H9 (cell line): ENCODE measurements at regions not wholly inside any gene's neighbourhood (a gene's known extent, or its start where the extent isn't known, plus 50 kb on each side); places are given as distances from the start of the nearest gene placed in this dataset.

ENCODE experiments used
- DNase-seq: peaks from one replicate; pipeline ENCODE4 v3.0.0-alpha.2; 2017
- H2AFZ ChIP-seq: one replicate; pipeline ENCODE4 v1.6.1; 2013; ENCODE audit warnings: mild to moderate bottlenecking, low read length, control low read depth, moderate library complexity
- H2AK5ac ChIP-seq: 2 replicates; pipeline ENCODE4 v1.6.1; 2013; ENCODE audit warnings: low read length, control low read depth, mixed read lengths; ENCODE audit not compliant: insufficient read length
- H2BK120ac ChIP-seq: one replicate; pipeline ENCODE4 v1.6.1; 2013; ENCODE audit warnings: low read depth, mild to moderate bottlenecking, low read length, control low read depth, inconsistent platforms; ENCODE audit not compliant: poor library complexity, severe bottlenecking
- H2BK12ac ChIP-seq: 2 replicates; pipeline ENCODE4 v1.6.1; 2013; ENCODE audit warnings: low read length, control low read depth, mixed read lengths, low read depth; ENCODE audit not compliant: insufficient read length
- H2BK15ac ChIP-seq: 2 replicates; pipeline ENCODE4 v1.6.1; 2013; ENCODE audit warnings: low read depth, low read length, control low read depth
- H2BK20ac ChIP-seq: one replicate; pipeline ENCODE4 v1.6.1; 2013; ENCODE audit warnings: low read depth, mild to moderate bottlenecking, low read length, control low read depth, inconsistent platforms; ENCODE audit not compliant: poor library complexity, severe bottlenecking
- H2BK5ac ChIP-seq: 2 replicates; pipeline ENCODE4 v1.6.1; 2013; ENCODE audit warnings: low read length, control low read depth, mixed read lengths; ENCODE audit not compliant: insufficient read length
- H3K14ac ChIP-seq: 2 replicates; pipeline ENCODE4 v1.6.1; 2013; ENCODE audit warnings: low read length, control low read depth; ENCODE audit not compliant: insufficient read depth
- H3K18ac ChIP-seq: 2 replicates; pipeline ENCODE4 v1.6.1; 2013; ENCODE audit warnings: low read depth, mild to moderate bottlenecking, mixed read lengths, low read length, control low read depth; ENCODE audit not compliant: insufficient read length
- H3K23ac ChIP-seq: 2 replicates; pipeline ENCODE4 v1.6.1; 2013; ENCODE audit warnings: low read length, control low read depth, mixed read lengths, low read depth; ENCODE audit not compliant: insufficient read length
- H3K23me2 ChIP-seq: 2 replicates; pipeline ENCODE4 v1.6.1; 2013; ENCODE audit warnings: low read depth, mild to moderate bottlenecking, mixed read lengths, low read length, control low read depth; ENCODE audit not compliant: insufficient read length, poor library complexity, severe bottlenecking
- H3K27ac ChIP-seq: 2 replicates; pipeline ENCODE4 v1.5.1; 2013; ENCODE audit warnings: low read length, control low read depth, mixed read lengths, low read depth; ENCODE audit not compliant: insufficient read length
- H3K27me3 ChIP-seq: 2 replicates; pipeline ENCODE4 v1.6.1; 2013; ENCODE audit warnings: low read length, control low read depth, inconsistent platforms; ENCODE audit not compliant: insufficient read depth
- H3K4ac ChIP-seq: 2 replicates; pipeline ENCODE4 v1.6.1; 2013; ENCODE audit warnings: low read depth, mild to moderate bottlenecking, control low read depth, inconsistent platforms, low read length, moderate library complexity
- H3K4me1 ChIP-seq: 2 replicates; pipeline ENCODE4 v1.6.1; 2013; ENCODE audit warnings: low read length, control low read depth, inconsistent platforms; ENCODE audit not compliant: insufficient read depth
- H3K4me2 ChIP-seq: 2 replicates; pipeline ENCODE4 v1.6.1; 2013; ENCODE audit warnings: low read length, control low read depth, mixed read lengths; ENCODE audit not compliant: insufficient read length, insufficient read depth
- H3K56ac ChIP-seq: 2 replicates; pipeline ENCODE4 v1.6.1; 2013; ENCODE audit warnings: low read depth, mild to moderate bottlenecking, mixed read lengths, low read length, control low read depth; ENCODE audit not compliant: insufficient read length
- H3K79me1 ChIP-seq: 2 replicates; pipeline ENCODE4 v1.6.1; 2013; ENCODE audit warnings: low read depth, mild to moderate bottlenecking, moderate library complexity, low read length, control low read depth, inconsistent platforms; ENCODE audit not compliant: insufficient read depth, poor library complexity, severe bottlenecking
- H3K79me2 ChIP-seq: 2 replicates; pipeline ENCODE4 v1.6.1; 2013; ENCODE audit warnings: low read length, control low read depth, inconsistent platforms; ENCODE audit not compliant: insufficient read depth
- H3K9ac ChIP-seq: 2 replicates; pipeline ENCODE4 v1.6.1; 2013; ENCODE audit warnings: low read length, control low read depth, mixed read lengths; ENCODE audit not compliant: insufficient read length; ENCODE audit errors: extremely low read depth
- H3K9me3 ChIP-seq: one replicate; pipeline ENCODE4 v1.6.1; 2013; ENCODE audit warnings: low read depth, low read length, inconsistent platforms; ENCODE audit not compliant: control insufficient read depth
- H3T11ph ChIP-seq: one replicate; pipeline ENCODE4 v1.6.1; 2013; ENCODE audit warnings: mild to moderate bottlenecking, low read length, control low read depth, inconsistent platforms
- H4K20me1 ChIP-seq: one replicate; pipeline ENCODE4 v1.6.1; 2013; ENCODE audit not compliant: control insufficient read depth, insufficient read length, insufficient read depth
- H4K5ac ChIP-seq: 2 replicates; pipeline ENCODE4 v1.6.1; 2013; ENCODE audit warnings: low read depth, mild to moderate bottlenecking, mixed read lengths, low read length, control low read depth; ENCODE audit not compliant: insufficient read length
- H4K8ac ChIP-seq: replicated peaks from 2 replicates; pipeline ENCODE4 v1.6.1; 2013; ENCODE audit warnings: low read length, control low read depth, mixed read lengths, low read depth; ENCODE audit not compliant: insufficient read length
- H4K91ac ChIP-seq: 2 replicates; pipeline ENCODE4 v1.6.1; 2013; ENCODE audit warnings: low read depth, mild to moderate bottlenecking, moderate library complexity, mixed read lengths, low read length, control low read depth; ENCODE audit not compliant: insufficient read length
- H3K27ac Mint-ChIP-seq, 3 experiments: 2 replicates in 2 of 3; 3 replicates in 1 of 3; pipeline ENCODE4 v1.8.0; 2020 to 2021; ENCODE audit warnings: mixed read lengths in 3 of 3, mild to moderate bottlenecking in 1 of 3, moderate library complexity in 1 of 3
- H3K27me3 Mint-ChIP-seq: 2 replicates; pipeline ENCODE4 v1.8.0; 2021; ENCODE audit warnings: low read depth, mild to moderate bottlenecking, moderate library complexity, mixed read lengths
- H3K36me3 Mint-ChIP-seq, 3 experiments: 2 replicates in 2 of 3; 3 replicates in 1 of 3; pipeline ENCODE4 v1.8.0; 2020 to 2021; ENCODE audit warnings: low read depth in 3 of 3, mixed read lengths in 3 of 3; ENCODE audit not compliant: insufficient read depth in 1 of 3
- H3K4me1 Mint-ChIP-seq, 2 experiments: 2 replicates each; pipeline ENCODE4 v1.8.0; 2020; ENCODE audit warnings: mixed read lengths in 2 of 2
- H3K4me3 Mint-ChIP-seq, 2 experiments: 2 replicates in 1 of 2; 3 replicates in 1 of 2; pipeline ENCODE4 v1.8.0; 2020 to 2021; ENCODE audit warnings: mild to moderate bottlenecking in 2 of 2, mixed read lengths in 2 of 2, moderate library complexity in 1 of 2
- H3K9me3 Mint-ChIP-seq, 2 experiments: 2 replicates in 1 of 2; 3 replicates in 1 of 2; pipeline ENCODE4 v1.8.0; 2020; ENCODE audit warnings: mild to moderate bottlenecking in 2 of 2, mixed read lengths in 2 of 2, moderate library complexity in 1 of 2
- WGBS: extraction: QIAGEN DNeasy Blood & Tissue Kit; methylation state at CpG from one replicate; pipeline ENCODE4 v1.1.7; 2013; ENCODE audit warnings: missing lambda C conversion rate, low lambda C conversion rate, mixed read lengths; ENCODE audit not compliant: insufficient read length; ENCODE audit errors: extremely low coverage; 5-methylcytosine and 5-hydroxymethylcytosine counted together
- TF ChIP-seq, protein P1 (sequence below): fragments of 200-600 bp; sonication (generic); conservative IDR thresholded peaks from 3 replicates; pipeline ENCODE4 v1.8.0; 2021; ENCODE audit warnings: antibody characterized with exemption, mild to moderate bottlenecking

DNA sequence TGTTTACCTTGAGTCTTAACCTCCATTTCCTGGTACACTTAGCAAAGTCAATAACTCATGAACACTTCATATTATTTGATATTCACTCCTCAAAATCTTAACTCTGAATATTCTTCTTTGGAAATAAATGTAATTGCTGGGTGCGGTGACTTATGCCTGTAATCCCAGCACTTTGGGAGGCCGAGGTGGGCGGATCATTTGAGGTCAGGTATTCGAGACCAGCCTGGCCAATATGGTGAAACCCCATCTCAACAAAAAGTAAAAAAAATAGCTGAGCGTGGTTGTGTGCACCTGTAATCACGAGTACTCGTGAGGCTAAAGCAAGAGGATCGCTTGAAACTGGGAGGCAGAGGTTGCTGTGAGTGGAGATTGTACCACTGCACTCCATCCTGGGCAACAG, 201.3 kb upstream of the DSEL start:
- no peak overlapping the region for H2AK5ac ChIP-seq
- no peak overlapping the region for H2BK12ac ChIP-seq
- no peak overlapping the region for H3K9ac ChIP-seq
- Mint-ChIP-seq H3K27ac (no peak overlapping the region), H3K27me3 (no peaks in the 10 kb centered on the region), H3K36me3 (no peaks in the 10 kb centered on the region), H3K4me1 (no peaks in the 10 kb centered on the region), H3K9me3 (no peaks in the 10 kb centered on the region), H3K4me3 (no peak overlapping the region)
- no peak overlapping the region for H2BK5ac ChIP-seq
- no peak overlapping the region for H3K56ac ChIP-seq
- no peaks in the 10 kb centered on the region for H3K9me3 ChIP-seq
- H3K79me1 ChIP-seq: no peaks in the 10 kb centered on the region
- no peak overlapping the region for H4K5ac ChIP-seq
- H2BK15ac ChIP-seq: no peak overlapping the region
- H2BK20ac ChIP-seq: no peak overlapping the region
- no peaks in the 10 kb centered on the region for H3K4me1 ChIP-seq
- H3K27ac ChIP-seq: no peak overlapping the region
- H3K14ac ChIP-seq: no peak overlapping the region
- H2BK120ac ChIP-seq: no peak overlapping the region
- no peak overlapping the region for H4K8ac ChIP-seq
- H3K4ac ChIP-seq: no peak overlapping the region
- no CpG with 5 or more reads among the region's 8 CpGs for WGBS
- H3K23me2 ChIP-seq: no peaks in the 10 kb centered on the region
- no peaks in the 10 kb centered on the region for H3K27me3 ChIP-seq
- H3K18ac ChIP-seq: no peak overlapping the region
- H3K4me2 ChIP-seq: no peak overlapping the region
- no peak overlapping the region for H2AFZ ChIP-seq
- H3T11ph ChIP-seq: no peak overlapping the region
- H3K23ac ChIP-seq: no peak overlapping the region
- no peak overlapping the region for H4K91ac ChIP-seq
- TF ChIP-seq, protein P1, sequence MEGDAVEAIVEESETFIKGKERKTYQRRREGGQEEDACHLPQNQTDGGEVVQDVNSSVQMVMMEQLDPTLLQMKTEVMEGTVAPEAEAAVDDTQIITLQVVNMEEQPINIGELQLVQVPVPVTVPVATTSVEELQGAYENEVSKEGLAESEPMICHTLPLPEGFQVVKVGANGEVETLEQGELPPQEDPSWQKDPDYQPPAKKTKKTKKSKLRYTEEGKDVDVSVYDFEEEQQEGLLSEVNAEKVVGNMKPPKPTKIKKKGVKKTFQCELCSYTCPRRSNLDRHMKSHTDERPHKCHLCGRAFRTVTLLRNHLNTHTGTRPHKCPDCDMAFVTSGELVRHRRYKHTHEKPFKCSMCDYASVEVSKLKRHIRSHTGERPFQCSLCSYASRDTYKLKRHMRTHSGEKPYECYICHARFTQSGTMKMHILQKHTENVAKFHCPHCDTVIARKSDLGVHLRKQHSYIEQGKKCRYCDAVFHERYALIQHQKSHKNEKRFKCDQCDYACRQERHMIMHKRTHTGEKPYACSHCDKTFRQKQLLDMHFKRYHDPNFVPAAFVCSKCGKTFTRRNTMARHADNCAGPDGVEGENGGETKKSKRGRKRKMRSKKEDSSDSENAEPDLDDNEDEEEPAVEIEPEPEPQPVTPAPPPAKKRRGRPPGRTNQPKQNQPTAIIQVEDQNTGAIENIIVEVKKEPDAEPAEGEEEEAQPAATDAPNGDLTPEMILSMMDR: no peak
- no peaks in the 10 kb centered on the region for H4K20me1 ChIP-seq
- no peaks in the 10 kb centered on the region for H3K79me2 ChIP-seq
- no peak for DNase-seq
